M059J (cell line): ENCODE measurements at regions not wholly inside any gene's neighbourhood (a gene's known extent, or its start where the extent isn't known, plus 50 kb on each side); places are given as distances from the start of the nearest gene placed in this dataset.

Source experiments
- DNase-seq: peaks from one replicate; pipeline ENCODE4 v3.0.0-alpha.2; 2012; ENCODE audit warnings: low read depth

- no peak for DNase-seq
Measured at GRCh38 chr13:107392205-107392604, 823.1 kb downstream of the LIG4 start.

DNA sequence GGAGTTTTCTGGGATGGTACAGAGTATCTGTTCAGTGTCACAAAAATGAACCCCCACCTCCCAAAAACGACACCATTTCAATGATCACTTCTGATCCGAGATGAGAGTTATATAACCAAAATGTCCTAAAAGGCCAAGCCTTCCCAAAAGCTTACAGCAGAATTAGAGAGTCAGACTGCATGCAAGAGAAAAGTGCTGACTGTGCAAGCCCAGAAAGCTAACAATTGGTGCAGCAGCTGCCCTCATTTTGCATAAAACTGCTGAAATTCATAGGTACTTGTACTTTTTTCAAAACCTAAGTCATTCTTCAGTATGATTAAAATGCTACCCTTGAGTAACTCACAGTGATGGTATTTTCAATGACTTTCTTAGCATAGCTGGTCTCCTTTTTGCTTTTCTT lies 819.6 kb upstream of the ARGLU1 start:
- no peak for DNase-seq

DNA sequence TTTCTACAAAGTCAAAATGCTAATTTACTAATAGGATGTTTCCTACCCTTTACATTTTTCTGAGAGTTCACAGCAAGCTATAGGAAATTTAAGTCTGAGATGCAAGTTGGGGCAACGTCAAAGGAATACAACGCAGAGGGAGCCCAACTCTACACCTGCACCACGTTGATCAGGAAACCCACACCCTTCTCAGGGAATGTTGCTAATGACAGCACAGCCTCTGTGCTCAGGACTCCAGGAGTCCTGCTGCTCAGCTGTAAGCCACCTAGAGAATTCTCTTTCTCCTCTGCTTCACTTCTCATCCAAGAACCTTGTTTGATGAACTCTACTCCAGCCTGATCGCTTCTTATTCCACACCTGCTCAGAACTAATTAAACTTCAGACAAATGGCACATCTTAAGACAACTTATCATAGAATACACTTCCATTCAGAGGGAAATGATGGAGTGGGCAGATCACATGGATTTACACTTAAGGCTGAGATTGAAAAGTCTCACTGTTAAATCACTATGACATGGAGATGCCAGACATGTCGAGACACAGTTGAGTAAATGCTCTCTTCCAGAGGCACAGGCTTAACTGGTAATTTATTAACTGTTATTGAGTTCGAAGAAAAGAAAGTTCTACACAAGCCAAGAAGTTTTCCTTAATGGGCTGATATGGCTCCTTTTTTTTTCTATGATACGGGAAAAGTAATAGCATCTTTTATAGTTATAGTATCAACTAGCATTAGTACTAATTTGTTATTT lies 811.6 kb upstream of the ARGLU1 start:
- no peak for DNase-seq

DNA sequence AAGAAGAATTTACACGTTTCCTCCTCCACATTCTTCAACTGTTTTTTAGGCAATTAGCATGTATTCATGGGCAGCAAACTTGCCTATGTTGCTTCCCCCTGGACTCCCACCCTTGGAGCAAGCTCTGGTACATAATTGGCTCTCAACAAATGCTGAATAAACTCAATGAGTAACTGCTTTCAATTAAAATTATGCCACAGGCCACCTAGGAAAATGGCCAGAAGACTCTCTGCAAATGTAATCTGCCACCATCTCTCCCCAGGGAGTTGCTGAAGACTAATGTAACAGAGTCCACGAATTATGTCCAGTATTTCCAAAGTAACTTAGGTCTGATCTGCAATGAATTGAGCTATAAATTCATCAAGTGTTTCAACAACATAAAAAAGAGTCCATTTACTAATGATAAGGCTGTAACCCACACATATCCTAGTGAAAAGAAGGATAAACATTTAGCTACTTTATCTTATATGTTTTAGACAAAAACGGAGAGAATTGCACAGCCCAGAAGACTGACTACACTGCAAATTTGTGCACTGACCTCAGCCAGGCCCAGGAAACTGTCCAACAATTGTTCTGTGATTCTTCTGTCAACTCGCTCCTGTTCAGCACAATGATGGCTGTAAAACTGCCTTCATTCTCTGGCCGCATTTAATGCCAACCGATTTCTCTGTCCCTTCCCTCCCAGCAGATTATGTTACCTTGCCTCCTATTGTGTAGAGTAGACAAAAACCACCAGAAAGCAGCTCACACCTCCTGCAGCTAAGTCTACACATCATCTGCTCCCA lies 808.6 kb upstream of the ARGLU1 start:
- no peak for DNase-seq

DNA sequence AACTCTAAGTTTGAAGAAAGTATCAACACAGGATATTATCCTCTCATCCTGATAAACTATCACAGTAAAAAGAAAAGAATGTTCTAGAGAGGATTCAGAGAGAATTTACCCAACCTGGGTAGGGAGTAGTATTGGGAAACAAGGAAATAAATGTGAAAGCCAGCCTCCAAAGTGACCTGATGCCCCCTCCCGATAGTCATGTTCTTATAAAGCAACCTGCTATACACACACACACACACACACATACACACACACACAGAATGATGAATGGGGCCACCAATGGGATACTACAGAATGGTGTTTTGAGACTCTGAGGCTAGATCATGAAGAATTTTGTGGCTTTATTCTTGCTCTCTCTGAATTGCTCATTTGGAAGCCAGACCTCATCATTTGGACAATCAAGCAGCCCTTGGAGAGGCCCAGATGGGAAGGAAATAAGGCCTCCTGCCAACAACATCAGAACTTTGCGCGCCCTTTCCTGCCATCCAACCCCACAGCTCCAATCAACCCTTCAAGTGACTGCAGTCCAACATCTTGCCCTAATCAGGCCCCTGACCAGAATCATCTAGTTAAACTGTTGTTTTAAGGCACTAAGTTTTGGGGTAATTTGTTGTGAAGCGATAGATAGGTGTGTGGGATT lies 807.9 kb upstream of the ARGLU1 start:
- DNase-seq = no peak

DNA sequence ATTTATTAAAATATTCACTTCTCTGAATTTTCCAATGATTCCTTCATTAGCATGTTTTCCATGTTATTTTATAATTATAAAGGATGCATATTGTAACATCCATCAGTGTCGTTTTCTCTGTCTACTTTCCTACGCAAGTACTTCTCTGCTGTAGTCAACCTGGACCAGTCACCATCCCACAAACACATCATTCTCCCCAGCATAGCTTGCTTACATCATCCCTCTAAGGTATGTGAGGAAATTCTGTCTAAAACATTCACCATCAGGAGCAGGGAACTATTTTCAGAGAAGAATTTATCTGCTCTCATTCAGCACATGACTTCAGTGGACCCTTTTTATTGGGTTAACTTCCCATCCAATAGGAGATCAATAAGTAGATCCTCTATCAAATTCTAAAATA lies 806.1 kb upstream of the ARGLU1 start:
- DNase-seq = no peak

- DNase-seq = peak; percentile 32
Measured at GRCh38 chr13:107373551-107373950, 805.6 kb upstream of the ARGLU1 start.

DNA sequence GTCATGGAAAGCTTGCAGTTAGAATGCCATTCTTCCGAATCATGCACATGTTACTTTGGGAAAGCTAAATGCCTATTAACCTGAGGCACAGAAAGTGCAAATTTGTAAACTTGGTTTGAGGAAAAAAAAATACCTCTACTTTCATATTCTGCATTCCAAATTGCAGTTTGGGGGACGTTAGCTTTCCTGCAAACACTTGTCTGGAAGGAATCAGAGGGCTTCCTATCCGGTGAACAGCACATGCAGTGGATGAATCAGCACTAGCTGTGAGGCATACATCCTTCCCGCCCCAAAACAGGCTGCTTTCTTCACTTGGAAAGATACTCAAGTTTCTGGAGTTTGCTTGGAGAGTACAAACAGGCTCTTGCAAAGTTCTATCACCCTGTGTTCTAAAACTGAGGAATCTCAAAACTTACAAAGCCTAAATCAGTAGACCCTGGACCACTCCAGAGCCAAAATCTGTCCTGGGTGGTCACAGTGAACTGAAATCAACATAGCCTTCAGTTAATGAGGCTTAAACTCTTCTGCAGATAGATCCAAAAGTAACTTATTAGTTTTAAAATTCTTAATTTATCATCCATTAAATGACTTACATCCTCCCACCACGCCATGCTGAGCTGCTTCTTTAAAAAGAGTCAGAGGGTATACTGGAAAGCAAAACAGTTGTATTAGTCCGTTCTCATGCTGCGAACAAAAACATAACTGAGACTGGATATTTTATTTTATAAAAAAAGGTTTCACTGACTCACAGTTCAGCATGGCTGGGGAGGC lies 802.3 kb upstream of the ARGLU1 start:
- DNase-seq = peak; percentile 12

- DNase-seq = peak; percentile 5
Measured at GRCh38 chr13:107367258-107367657, 799.3 kb upstream of the ARGLU1 start.

DNA sequence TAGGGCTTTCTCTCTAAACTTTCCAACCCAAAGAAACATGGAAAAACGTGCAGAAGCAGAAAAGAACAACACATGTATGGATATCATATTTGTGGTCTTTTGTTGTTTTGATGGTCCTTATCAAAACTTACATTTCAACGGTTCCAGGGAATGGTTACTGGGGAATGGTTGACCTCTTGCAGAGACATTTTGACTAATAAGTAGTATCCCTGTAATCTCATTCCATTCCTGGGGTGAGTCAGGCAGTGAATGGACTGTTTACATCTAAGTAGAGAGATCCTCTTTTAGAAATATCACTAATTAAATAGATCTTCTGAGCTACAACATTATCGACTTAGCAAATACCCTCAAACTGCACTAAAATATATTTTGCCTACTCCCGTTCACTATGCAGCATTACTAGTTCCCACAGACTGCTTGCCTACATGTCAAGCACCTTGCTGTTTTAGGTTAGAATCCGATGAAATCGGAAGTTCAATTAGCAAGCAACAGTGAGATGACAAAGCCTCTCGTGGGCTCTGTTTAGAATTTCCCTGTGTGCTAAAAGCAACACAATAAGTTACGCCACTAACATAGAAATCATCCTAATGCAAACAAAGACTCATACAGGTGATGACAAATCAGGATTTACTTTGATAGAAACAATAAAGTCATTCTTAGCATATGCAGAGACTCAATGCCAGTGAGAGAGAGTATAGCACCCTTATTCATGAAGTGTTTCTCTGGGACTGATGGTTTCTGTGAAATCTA lies 797.7 kb upstream of the ARGLU1 start:
- DNase-seq = no peak

DNA sequence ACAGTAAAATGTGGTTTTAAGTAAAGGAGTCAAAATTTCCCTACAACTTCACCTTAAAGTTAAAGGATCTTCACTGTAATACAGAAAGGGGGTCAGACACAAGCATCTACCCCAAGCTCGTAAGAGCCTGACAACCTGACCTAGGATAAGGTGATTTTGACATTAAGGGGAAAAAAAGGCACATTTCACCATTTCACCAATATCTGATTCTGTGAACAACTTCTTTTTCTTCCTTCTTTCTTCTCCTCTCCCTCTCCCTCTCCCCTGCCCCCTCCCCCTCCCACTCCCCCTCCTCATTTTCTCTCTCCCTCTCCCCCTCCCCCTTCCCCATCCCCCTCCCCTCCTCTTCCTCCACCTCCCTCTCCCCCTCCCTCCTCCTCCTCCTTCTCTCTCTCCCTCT lies 796.7 kb upstream of the ARGLU1 start:
- DNase-seq = no peak

- peak; percentile 3 for DNase-seq
Measured at GRCh38 chr13:107361666-107362065, 793.7 kb upstream of the ARGLU1 start.

DNA sequence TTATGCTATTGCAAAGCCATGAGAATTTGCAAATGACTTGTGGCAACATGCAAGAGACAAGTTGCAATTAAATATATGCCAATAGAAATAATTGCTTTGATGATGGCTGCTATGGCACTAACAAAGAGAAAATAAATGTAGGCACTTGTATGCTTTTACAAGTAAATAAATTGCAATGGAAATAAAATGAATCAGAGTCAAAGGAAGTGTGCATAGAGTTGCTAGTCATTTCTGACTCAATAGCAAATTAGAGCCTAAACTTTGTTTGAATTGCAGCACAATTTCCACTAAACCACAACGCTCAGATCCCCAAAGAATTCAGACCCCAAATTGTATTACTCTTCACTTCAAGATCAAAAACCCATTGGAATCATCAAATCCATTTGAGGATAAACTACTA lies 792.1 kb upstream of the ARGLU1 start:
- DNase-seq = no peak

DNA sequence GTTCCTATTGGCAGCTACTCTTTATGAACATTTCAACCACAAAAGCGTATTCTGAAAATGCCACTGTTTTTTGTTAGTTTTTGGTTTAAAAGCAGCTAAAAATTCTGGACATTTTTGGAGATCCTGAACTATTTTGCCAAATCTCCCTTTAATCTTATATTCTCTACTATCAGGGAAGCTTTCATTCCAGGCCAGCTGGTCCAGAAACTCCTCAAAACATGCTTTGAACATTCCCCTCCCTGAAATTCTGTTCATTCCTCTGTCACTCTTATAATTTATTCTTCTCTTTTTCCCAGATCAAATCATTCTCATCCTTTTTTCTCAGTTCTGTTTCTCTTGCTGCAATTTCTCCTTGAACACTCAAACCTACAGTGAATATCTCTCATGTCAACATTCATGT lies 790.9 kb upstream of the ARGLU1 start:
- no peak for DNase-seq

GRCh38 chr13:107351305-107351704 lies 783.4 kb upstream of the ARGLU1 start:
- DNase-seq = no peak

DNA sequence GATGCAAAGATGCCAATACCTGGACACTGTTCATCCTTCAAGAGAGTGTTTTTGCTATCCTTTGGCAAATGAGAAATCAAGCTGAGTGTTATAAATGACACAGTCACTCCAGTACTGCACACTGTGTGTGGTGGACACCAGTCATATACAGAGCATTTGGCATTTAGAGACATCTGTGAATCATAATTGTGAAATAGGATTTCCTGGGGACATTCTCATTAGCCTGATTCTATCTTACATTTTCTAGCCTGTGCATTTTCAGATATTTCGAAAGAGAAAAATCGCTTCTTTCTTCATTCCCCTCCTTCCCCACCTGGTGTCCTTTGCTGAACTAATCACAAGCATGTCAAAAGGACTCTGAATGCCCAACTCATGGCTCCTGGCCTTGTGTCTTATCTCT lies 781.0 kb upstream of the ARGLU1 start:
- no peak for DNase-seq

DNA sequence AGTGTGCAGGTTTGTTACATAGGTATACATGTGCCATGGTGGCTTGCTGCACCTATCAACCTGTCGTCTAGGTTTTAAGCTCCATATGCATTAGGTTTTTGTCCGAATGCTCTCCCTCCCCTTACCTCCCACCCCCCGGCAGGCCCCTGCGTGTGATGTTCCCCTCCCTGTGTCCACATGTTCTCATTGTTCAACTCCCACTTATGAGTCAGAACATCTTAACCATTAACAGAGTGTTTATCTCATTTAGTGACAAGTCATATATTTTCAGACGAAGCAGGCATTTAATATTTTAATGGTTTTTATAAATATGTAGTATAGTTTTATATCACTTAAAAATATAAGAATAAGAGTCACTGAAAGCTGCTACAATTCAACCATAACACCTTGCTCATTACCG lies 780.5 kb upstream of the ARGLU1 start:
- DNase-seq = no peak

DNA sequence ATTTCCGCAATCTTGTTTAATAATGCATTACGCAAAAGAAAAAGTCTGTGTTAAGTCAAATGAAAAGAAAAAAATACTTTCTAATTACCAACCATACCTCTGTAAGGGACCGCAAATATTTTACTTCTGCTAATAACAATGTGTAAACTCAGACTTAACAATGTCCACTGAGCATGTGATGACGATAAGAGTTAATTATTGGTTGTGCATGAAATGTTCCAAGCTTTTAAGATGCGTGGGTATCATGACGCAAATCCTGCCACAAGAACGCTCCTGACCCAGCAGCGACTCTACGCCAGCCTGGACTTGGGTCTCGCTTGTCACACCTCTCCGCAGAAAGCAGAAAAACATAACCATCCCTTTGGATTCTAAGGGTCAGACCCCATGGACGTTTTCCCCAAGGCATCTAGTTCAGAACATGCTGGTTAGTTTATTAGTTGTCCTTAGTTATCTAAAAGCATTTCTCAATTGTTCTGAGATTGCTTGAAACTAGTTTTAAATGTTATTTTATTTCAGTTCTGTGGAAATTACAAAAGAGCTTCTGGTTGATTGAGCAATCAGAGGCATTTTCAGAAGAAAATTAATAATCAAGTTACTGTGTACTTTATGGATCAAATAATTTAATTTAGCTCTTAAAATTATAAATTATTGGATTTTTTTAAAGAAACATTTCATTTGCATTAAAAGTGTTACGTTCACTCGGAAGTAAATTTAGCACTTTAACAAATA lies 779.9 kb upstream of the ARGLU1 start:
- no peak for DNase-seq

DNA sequence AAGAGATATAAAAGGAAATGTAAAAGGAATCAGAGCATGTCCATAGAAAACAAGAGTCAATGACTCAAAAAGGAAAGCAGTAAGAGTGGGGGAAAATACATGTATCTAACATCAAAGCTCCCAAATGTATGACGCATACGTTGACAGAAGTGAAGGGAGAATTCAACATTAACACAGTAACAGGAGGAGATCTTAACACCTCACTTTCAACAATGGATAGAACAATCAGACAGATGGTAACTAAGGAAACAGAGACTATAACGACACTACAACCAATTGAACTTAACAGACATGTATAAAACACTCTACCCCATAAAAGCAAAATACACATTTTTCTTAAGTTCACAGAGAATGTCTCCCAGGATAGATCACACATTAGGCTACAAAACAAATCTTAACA lies 774.8 kb upstream of the ARGLU1 start:
- no peak for DNase-seq

- DNase-seq = peak; percentile 4
Measured at GRCh38 chr13:107339209-107339608, 771.3 kb upstream of the ARGLU1 start.

DNA sequence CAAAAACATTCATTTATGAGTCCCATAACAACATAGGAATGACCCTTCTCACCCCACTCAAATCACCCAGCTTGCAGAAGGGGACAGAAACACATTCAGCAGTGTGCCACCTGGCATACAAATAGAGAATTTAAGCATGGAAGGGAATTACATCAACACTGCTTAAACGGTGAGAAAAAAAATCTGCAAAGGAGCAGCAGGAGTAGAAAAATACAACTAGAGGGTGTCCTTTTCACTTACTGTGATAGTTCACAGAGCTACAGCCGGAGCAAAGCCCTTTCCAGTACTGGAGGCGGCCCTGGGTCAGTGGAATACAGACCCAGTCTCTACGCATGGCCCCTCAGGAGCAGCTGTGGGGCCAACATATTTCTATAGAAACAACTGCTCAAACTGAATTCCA lies 764.3 kb upstream of the ARGLU1 start:
- DNase-seq = no peak
